ENCODE measurements at regions not wholly inside any gene's neighbourhood (a gene's known extent, or its start where the extent isn't known, plus 50 kb on each side); places are given as distances from the start of the nearest gene placed in this dataset.

DNA sequence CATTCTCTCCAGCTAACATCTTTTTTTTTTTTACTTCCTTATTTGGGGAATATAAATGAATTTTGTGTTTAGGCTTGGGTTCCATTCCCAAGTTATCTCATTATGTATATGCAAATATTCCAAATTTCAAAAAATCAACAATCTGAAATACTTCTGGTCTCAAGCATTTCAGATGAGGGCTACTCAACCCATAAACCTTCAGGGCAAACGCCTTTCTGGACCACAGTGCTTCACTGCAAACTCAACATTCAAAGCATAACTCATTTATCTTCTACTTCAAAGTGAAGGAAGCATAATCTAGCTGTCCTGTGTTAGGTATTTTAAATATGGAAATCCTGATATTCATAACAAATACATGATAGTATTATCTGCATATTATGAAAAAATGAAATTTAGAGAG is 161.7 kb upstream of the PGR start:
- Histone ChIP-seq H3K4me3 (no peak overlapping the region), H3K4me1 (no peaks in the 10 kb centered on the region), H3K9me3 (peaks cover 0 to 16% (median 11%) of the 10 kb centered on the region in 4 donors), H3K36me3 (no peaks in the 10 kb centered on the region), H3K27me3 (no peaks in the 10 kb centered on the region), H3K27ac (replicated peaks in 1 of 4) (no peak overlapping the region)
- intact Hi-C loops (cut with DNase I) = no loop called here
- no peak for DNase-seq (ENCODE audit: extremely low spot score)
- TF ChIP-seq POLR2AphosphoS5 (IDR thresholded peaks at IDR 0.05) = no peak
- TF ChIP-seq, protein P1, sequence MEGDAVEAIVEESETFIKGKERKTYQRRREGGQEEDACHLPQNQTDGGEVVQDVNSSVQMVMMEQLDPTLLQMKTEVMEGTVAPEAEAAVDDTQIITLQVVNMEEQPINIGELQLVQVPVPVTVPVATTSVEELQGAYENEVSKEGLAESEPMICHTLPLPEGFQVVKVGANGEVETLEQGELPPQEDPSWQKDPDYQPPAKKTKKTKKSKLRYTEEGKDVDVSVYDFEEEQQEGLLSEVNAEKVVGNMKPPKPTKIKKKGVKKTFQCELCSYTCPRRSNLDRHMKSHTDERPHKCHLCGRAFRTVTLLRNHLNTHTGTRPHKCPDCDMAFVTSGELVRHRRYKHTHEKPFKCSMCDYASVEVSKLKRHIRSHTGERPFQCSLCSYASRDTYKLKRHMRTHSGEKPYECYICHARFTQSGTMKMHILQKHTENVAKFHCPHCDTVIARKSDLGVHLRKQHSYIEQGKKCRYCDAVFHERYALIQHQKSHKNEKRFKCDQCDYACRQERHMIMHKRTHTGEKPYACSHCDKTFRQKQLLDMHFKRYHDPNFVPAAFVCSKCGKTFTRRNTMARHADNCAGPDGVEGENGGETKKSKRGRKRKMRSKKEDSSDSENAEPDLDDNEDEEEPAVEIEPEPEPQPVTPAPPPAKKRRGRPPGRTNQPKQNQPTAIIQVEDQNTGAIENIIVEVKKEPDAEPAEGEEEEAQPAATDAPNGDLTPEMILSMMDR (IDR thresholded peaks at IDR 0.05) = no peak
- no peak for TF ChIP-seq POLR2A (IDR thresholded peaks at IDR 0.05; ENCODE audit: low read depth)
- no peak for TF ChIP-seq EP300 (IDR thresholded peaks at IDR 0.05)
- 52% methylated on average over 1 of the region's 1 CpG for WGBS

GRCh38 chr11:101288392-101288791 is 158.8 kb upstream of the PGR start:
- WGBS = 61% methylated on average over 3 of the region's 3 CpGs
- TF ChIP-seq, protein P1 (IDR thresholded peaks at IDR 0.05) = no peak
- TF ChIP-seq POLR2A (IDR thresholded peaks at IDR 0.05; ENCODE audit: low read depth) (no peak), EP300 (IDR thresholded peaks at IDR 0.05) (no peak), POLR2AphosphoS5 (IDR thresholded peaks at IDR 0.05) (no peak)
- Histone ChIP-seq H3K27me3 (no peaks in the 10 kb centered on the region), H3K9me3 (peaks cover 0 to 16% (median 11%) of the 10 kb centered on the region in 4 donors), H3K4me3 (no peak overlapping the region), H3K36me3 (no peaks in the 10 kb centered on the region), H3K4me1 (no peaks in the 10 kb centered on the region), H3K27ac (replicated peaks in 1 of 4) (no peak overlapping the region)
- intact Hi-C loops (cut with DNase I) = no loop called here
- no peak for DNase-seq (ENCODE audit: extremely low spot score)

DNA sequence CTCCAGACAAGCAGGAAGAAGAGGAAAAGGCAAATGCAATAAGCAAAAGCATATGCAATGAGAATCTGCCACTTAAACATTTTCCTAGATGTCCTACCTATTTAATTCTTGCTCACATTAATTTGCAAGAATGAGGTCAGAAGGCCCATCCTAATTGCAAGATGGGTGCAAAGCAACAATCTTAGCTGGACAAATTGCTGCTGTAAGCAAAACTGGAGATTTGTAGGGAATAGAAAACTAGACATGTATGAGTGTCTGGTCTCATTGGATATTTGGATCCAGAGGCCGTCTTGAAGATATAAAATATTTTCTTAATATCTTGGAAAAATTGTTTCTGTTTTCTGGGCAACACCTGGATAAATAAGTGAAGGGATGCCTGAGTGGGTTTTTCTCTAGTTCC is 150.1 kb upstream of the PGR start:
- no peak for TF ChIP-seq POLR2AphosphoS5 (IDR thresholded peaks at IDR 0.05)
- TF ChIP-seq EP300 (IDR thresholded peaks at IDR 0.05) = no peak
- TF ChIP-seq, protein P1 (IDR thresholded peaks at IDR 0.05) = no peak
- TF ChIP-seq POLR2A (IDR thresholded peaks at IDR 0.05; ENCODE audit: low read depth) = no peak
- Histone ChIP-seq H3K36me3 (no peaks in the 10 kb centered on the region), H3K4me3 (no peak overlapping the region), H3K4me1 (no peaks in the 10 kb centered on the region), H3K27ac (replicated peaks in 1 of 4) (no peak overlapping the region), H3K9me3 (no peaks in the 10 kb centered on the region), H3K27me3 (no peaks in the 10 kb centered on the region)
- DNase-seq (ENCODE audit: extremely low spot score) = no peak
- intact Hi-C loops (cut with DNase I) = no loop called here
- WGBS = 71% methylated on average over 1 of the region's 1 CpG

GRCh38 chr11:101278286-101278685 is 148.7 kb upstream of the PGR start:
- Histone ChIP-seq H3K4me3 (no peak overlapping the region), H3K27me3 (no peaks in the 10 kb centered on the region), H3K36me3 (no peaks in the 10 kb centered on the region), H3K27ac (replicated peaks in 1 of 4) (no peak overlapping the region), H3K4me1 (no peaks in the 10 kb centered on the region), H3K9me3 (no peaks in the 10 kb centered on the region)
- TF ChIP-seq, protein P1 (IDR thresholded peaks at IDR 0.05) = no peak
- TF ChIP-seq EP300 (IDR thresholded peaks at IDR 0.05) = no peak
- no peak for DNase-seq (ENCODE audit: extremely low spot score)
- intact Hi-C loops (cut with DNase I) = no loop called here

DNA sequence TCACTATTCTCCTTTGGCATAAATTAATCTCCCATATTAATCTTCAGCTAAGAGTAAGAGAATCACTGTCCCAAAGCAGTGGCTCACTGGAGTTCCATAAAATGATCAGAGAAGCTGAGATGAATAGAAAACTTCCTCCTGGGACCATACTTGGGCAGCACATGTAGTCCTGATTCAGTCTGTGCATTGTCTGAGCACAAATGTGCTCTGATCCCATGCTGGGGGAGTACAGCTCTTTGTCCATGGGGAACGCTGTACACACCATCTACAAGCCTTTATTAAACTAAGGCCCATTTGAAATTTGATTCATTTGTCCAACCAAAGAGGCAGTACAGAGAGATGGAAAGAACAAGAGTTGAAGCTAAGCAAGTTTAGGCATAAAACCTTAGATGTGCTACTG is 147.4 kb upstream of the PGR start:
- Histone ChIP-seq H3K4me1 (no peaks in the 10 kb centered on the region), H3K27me3 (no peaks in the 10 kb centered on the region), H3K27ac (replicated peaks in 1 of 4) (no peak overlapping the region), H3K36me3 (no peaks in the 10 kb centered on the region), H3K4me3 (no peak overlapping the region), H3K9me3 (no peaks in the 10 kb centered on the region)
- 86% methylated on average over 1 of the region's 1 CpG for WGBS
- DNase-seq (ENCODE audit: extremely low spot score) = no peak
- TF ChIP-seq EP300 (IDR thresholded peaks at IDR 0.05) = no peak
- TF ChIP-seq, protein P1 (IDR thresholded peaks at IDR 0.05) = no peak
- no peak for TF ChIP-seq POLR2AphosphoS5 (IDR thresholded peaks at IDR 0.05)
- no peak for TF ChIP-seq POLR2A (IDR thresholded peaks at IDR 0.05; ENCODE audit: low read depth)
- intact Hi-C loops (cut with DNase I) = no loop called here
